HG03432 (cell line): ENCODE measurements at regions not wholly inside any gene's neighbourhood (a gene's known extent, or its start where the extent isn't known, plus 50 kb on each side); places are given as distances from the start of the nearest gene placed in this dataset.

Source experiments
- ATAC-seq: cut with Tn5 transposase; IDR thresholded peaks from one replicate; pipeline ENCODE4 v1.9.1; 2021; ENCODE audit warnings: mild to moderate bottlenecking, moderate library complexity; ENCODE audit not compliant: unreplicated experiment

- ATAC-seq = no peak
These were observed 222.5 kb upstream of the PRICKLE1 start for GRCh38 chr12:42812086-42812485.

- ATAC-seq = no peak
These were observed 220.5 kb upstream of the PRICKLE1 start for GRCh38 chr12:42810006-42810405.

GRCh38 chr12:42809226-42809625, 219.7 kb upstream of the PRICKLE1 start:
- no peak for ATAC-seq

- no peak for ATAC-seq
These were observed 218.2 kb upstream of the PRICKLE1 start for GRCh38 chr12:42807766-42808165.

GRCh38 chr12:42807251-42807650, 217.7 kb upstream of the PRICKLE1 start:
- ATAC-seq = no peak

- ATAC-seq = no peak
These were observed 215.4 kb upstream of the PRICKLE1 start for GRCh38 chr12:42804928-42805327.

- ATAC-seq = no peak
These were observed 213.2 kb upstream of the PRICKLE1 start for GRCh38 chr12:42802785-42803189.

- no peak for ATAC-seq
These were observed 211.7 kb upstream of the PRICKLE1 start for GRCh38 chr12:42801271-42801670.

- ATAC-seq = no peak
These were observed 210.4 kb upstream of the PRICKLE1 start for GRCh38 chr12:42799966-42800365.

GRCh38 chr12:42798811-42799438, 209.4 kb upstream of the PRICKLE1 start:
- ATAC-seq = no peak

- no peak for ATAC-seq
These were observed 205.3 kb upstream of the PRICKLE1 start for GRCh38 chr12:42794806-42795205.

GRCh38 chr12:42793166-42793565, 203.6 kb upstream of the PRICKLE1 start:
- no peak for ATAC-seq

- ATAC-seq = no peak
These were observed 202.7 kb upstream of the PRICKLE1 start for GRCh38 chr12:42792265-42792664.

GRCh38 chr12:42791399-42791798, 201.9 kb upstream of the PRICKLE1 start:
- no peak for ATAC-seq

- ATAC-seq = no peak
These were observed 201.2 kb upstream of the PRICKLE1 start for GRCh38 chr12:42790761-42791151.

- ATAC-seq = no peak
These were observed 200.5 kb upstream of the PRICKLE1 start for GRCh38 chr12:42789808-42790760.

- ATAC-seq = no peak
These were observed 197.0 kb upstream of the PRICKLE1 start for GRCh38 chr12:42786400-42787148.

GRCh38 chr12:42785944-42786343, 196.4 kb upstream of the PRICKLE1 start:
- ATAC-seq = no peak

- no peak for ATAC-seq
These were observed 191.1 kb upstream of the PRICKLE1 start for GRCh38 chr12:42780671-42781070.

- no peak for ATAC-seq
These were observed 189.8 kb upstream of the PRICKLE1 start for GRCh38 chr12:42779186-42779859.

GRCh38 chr12:42776396-42776795, 186.8 kb upstream of the PRICKLE1 start:
- no peak for ATAC-seq
